Subcutaneous abdominal adipose tissue (tissue), 5 donors: ENCODE measurements at regions not wholly inside any gene's neighbourhood (a gene's known extent, or its start where the extent isn't known, plus 50 kb on each side); places are given as distances from the start of the nearest gene placed in this dataset.

Experiments used
- H3K27ac ChIP-seq: one replicate; pipeline ENCODE4 v1.7.0; 2013; ENCODE audit warnings: low read depth, mild to moderate bottlenecking, inconsistent platforms, low read length, moderate library complexity
- H3K27me3 ChIP-seq, 5 donors: one replicate each; pipeline ENCODE4 v1.7.0; 2013; ENCODE audit warnings: low read length in 5 of 5, inconsistent platforms in 1 of 5; ENCODE audit not compliant: control insufficient read depth in 5 of 5, insufficient read depth in 4 of 5
- H3K36me3 ChIP-seq, 5 donors: one replicate each; pipeline ENCODE4 v1.7.0; 2013; ENCODE audit warnings: low read length in 5 of 5; ENCODE audit not compliant: control insufficient read depth in 5 of 5, insufficient read depth in 5 of 5
- H3K4me1 ChIP-seq, 5 donors: one replicate each; pipeline ENCODE4 v1.7.0; 2013; ENCODE audit warnings: low read length in 5 of 5, mild to moderate bottlenecking in 3 of 5, moderate library complexity in 1 of 5; ENCODE audit not compliant: control insufficient read depth in 5 of 5, insufficient read depth in 5 of 5
- H3K4me3 ChIP-seq, 5 donors: one replicate each; pipeline ENCODE4 v1.7.0; 2013; ENCODE audit warnings: low read length in 5 of 5, low read depth in 1 of 5
- H3K9ac ChIP-seq, 5 donors: one replicate each; pipeline ENCODE4 v1.7.0; 2013; ENCODE audit warnings: low read length in 5 of 5, mild to moderate bottlenecking in 4 of 5, moderate library complexity in 3 of 5
- H3K9me3 ChIP-seq, 5 donors: one replicate each; pipeline ENCODE4 v1.7.0; 2013; ENCODE audit warnings: low read length in 5 of 5; ENCODE audit not compliant: control insufficient read depth in 5 of 5
- donor health status: healthy.
- donor health status: healthy.
- donor health status: healthy.
- donor health status: healthy.
- donor health status: healthy.

GRCh38 chr2:5988120-5988519, 295.9 kb downstream of the SOX11 start:
- H3K9ac ChIP-seq: no peak overlapping the region
- H3K9me3 ChIP-seq: no peaks in the 10 kb centered on the region
- no peaks in the 10 kb centered on the region for H3K36me3 ChIP-seq
- no peaks in the 10 kb centered on the region for H3K4me1 ChIP-seq
- peaks cover 0 to 3% (median 0%) of the 10 kb centered on the region in 5 donors for H3K27me3 ChIP-seq
- H3K4me3 ChIP-seq: no peak overlapping the region
- H3K27ac ChIP-seq: no peak overlapping the region

DNA sequence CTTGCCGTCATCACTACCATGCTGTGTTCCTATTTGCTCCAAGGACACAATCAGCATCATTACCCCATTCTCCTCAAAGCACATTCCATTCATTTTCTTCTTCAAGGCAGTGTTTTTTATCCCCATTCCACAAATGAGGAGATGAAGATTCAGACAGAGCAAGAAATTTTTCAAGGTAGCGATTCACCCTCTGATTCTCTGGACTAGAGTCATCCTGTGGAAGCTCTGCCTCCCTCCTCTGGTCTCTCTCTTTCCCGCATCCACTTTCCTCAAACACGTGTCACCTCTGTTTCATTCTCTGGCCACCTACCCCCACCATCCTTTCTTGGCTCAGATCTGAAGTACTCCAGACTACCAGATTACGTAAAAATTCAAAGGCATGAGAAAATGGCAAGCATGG, 297.9 kb downstream of the SOX11 start:
- Histone ChIP-seq H3K27me3 (peaks cover 0 to 3% (median 0%) of the 10 kb centered on the region in 5 donors), H3K27ac (no peak overlapping the region), H3K9ac (no peak overlapping the region), H3K9me3 (no peaks in the 10 kb centered on the region), H3K4me1 (no peaks in the 10 kb centered on the region), H3K4me3 (no peak overlapping the region), H3K36me3 (no peaks in the 10 kb centered on the region)

DNA sequence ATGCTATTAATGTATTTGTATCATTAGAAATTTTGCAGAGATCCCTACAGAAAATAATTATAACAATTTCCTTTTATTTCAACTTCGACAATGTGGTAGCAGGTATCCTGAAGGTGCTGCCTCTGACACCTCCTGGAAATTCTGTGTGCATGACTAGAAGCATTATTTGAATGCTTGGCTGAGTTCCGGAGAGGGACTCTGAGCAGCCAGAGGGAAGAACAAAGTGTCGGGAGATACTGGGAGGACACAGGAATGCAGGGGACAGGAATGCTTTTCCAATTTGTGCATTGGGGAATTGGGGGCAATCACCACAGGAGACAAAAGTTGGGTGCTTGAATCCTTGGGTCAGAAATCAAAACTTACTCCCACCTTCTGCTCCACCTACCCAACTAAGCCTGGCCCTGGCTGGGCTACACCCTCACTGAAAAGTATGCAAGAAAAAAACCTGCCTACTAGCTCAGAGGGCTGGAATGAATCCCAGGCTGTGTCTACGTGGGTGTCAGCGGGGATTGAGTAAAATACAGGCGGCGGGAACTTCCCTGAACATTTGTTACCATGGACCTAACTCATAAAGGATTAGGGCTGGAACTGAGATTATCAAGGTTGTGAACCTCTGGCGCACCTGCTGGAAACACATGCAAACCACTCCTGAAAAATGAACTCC, 299.3 kb downstream of the SOX11 start:
- Histone ChIP-seq H3K9ac (no peak overlapping the region), H3K4me1 (no peaks in the 10 kb centered on the region), H3K4me3 (no peak overlapping the region), H3K27ac (no peak overlapping the region), H3K36me3 (no peaks in the 10 kb centered on the region), H3K9me3 (no peaks in the 10 kb centered on the region), H3K27me3 (peaks cover 0 to 3% (median 0%) of the 10 kb centered on the region in 5 donors)

GRCh38 chr2:5995832-5996231, 303.6 kb downstream of the SOX11 start:
- Histone ChIP-seq H3K27ac (no peak overlapping the region), H3K9ac (no peak overlapping the region)

GRCh38 chr2:6008186-6008585, 316.0 kb downstream of the SOX11 start:
- Histone ChIP-seq H3K4me3 (no peak overlapping the region), H3K9ac (no peak overlapping the region), H3K4me1 (no peaks in the 10 kb centered on the region)

More at GRCh38 chr2:5995832-5996231, 303.6 kb downstream of the SOX11 start:
- no peaks in the 10 kb centered on the region for H3K9me3 ChIP-seq
- no peaks in the 10 kb centered on the region for H3K36me3 ChIP-seq
- H3K27me3 ChIP-seq: peaks cover 0 to 3% (median 0%) of the 10 kb centered on the region in 5 donors
- H3K4me1 ChIP-seq: no peaks in the 10 kb centered on the region
- no peak overlapping the region for H3K4me3 ChIP-seq

GRCh38 chr2:6008726-6009125, 316.5 kb downstream of the SOX11 start:
- Histone ChIP-seq H3K27ac (no peak overlapping the region), H3K36me3 (no peaks in the 10 kb centered on the region), H3K27me3 (peaks cover 0 to 2% (median 0%) of the 10 kb centered on the region in 5 donors), H3K4me3 (no peak overlapping the region), H3K4me1 (no peaks in the 10 kb centered on the region), H3K9ac (no peak overlapping the region), H3K9me3 (no peaks in the 10 kb centered on the region)

More at GRCh38 chr2:6008186-6008585, 316.0 kb downstream of the SOX11 start:
- Histone ChIP-seq H3K9me3 (no peaks in the 10 kb centered on the region), H3K27ac (no peak overlapping the region), H3K27me3 (peaks cover 0 to 2% (median 0%) of the 10 kb centered on the region in 5 donors), H3K36me3 (no peaks in the 10 kb centered on the region)

DNA sequence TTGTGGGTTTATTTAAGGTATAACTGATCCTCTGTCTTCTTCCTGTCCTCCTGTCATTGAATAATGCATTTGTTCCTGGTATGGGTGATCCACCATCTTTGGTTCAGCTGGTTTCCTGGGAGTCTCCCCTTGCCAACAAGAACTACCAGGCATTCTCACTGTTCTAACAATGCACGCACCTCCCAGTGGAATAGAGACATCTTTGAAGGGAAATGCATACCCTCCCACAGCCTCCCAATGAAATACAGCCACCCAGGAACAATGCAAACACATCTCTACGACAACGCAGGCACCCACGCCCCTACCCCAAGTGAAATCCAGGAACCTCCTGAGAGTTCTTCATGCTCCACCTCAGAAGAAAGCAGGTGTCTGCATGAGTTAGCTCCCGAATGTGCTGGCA, 318.0 kb downstream of the SOX11 start:
- no peak overlapping the region for H3K27ac ChIP-seq
- no peaks in the 10 kb centered on the region for H3K9me3 ChIP-seq
- H3K4me3 ChIP-seq: no peak overlapping the region
- H3K4me1 ChIP-seq: no peaks in the 10 kb centered on the region
- H3K36me3 ChIP-seq: no peaks in the 10 kb centered on the region
- peaks cover 0 to 2% (median 0%) of the 10 kb centered on the region in 5 donors for H3K27me3 ChIP-seq
- no peak overlapping the region for H3K9ac ChIP-seq

GRCh38 chr2:6011921-6012320, 319.7 kb downstream of the SOX11 start:
- Histone ChIP-seq H3K4me3 (no peak overlapping the region), H3K27ac (no peak overlapping the region), H3K4me1 (no peaks in the 10 kb centered on the region), H3K9me3 (no peaks in the 10 kb centered on the region), H3K9ac (no peak overlapping the region), H3K27me3 (peaks cover 0 to 2% (median 0%) of the 10 kb centered on the region in 5 donors), H3K36me3 (no peaks in the 10 kb centered on the region)

DNA sequence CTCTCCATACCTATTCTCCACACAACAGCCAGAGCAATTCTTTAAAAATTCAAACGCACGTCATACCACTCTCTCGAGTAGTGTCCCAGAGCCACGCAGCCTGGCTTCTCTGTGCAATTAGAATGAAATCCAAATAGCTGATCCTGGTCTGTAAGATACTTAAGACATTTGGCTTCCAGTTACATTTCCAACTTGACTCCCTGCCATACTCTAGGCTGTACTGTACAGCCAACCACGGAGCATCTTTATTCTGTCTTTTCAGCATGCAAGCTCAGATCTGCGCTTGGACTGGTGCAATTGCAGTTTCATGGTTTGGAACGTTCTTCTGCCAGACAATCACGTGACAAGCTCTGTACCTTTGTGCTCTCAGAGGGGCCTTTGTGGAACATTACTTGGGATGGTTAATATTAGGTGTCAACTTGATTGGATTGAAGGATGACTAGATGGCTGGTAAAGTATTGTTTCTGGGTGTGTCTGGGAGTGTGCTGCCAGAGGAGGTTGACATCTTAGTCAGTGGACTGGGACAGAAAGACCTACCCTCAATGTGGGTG, 325.6 kb downstream of the SOX11 start:
- Histone ChIP-seq H3K4me1 (no peaks in the 10 kb centered on the region), H3K27me3 (no peaks in the 10 kb centered on the region), H3K9me3 (no peaks in the 10 kb centered on the region), H3K27ac (no peak overlapping the region), H3K9ac (no peak overlapping the region), H3K36me3 (no peaks in the 10 kb centered on the region), H3K4me3 (no peak overlapping the region)

- no peaks in the 10 kb centered on the region for H3K27me3 ChIP-seq
- H3K4me3 ChIP-seq: no peak overlapping the region
- no peak overlapping the region for H3K27ac ChIP-seq
- no peaks in the 10 kb centered on the region for H3K36me3 ChIP-seq
- no peak overlapping the region for H3K9ac ChIP-seq
- H3K9me3 ChIP-seq: peaks cover 0 to 2% (median 0%) of the 10 kb centered on the region in 5 donors
- no peaks in the 10 kb centered on the region for H3K4me1 ChIP-seq
Observed at GRCh38 chr2:6024229-6024628, 332.0 kb downstream of the SOX11 start.
